ENCODE measurements at regions not wholly inside any gene's neighbourhood (a gene's known extent, or its start where the extent isn't known, plus 50 kb on each side); places are given as distances from the start of the nearest gene placed in this dataset.
"Not testable (repeated sequence)": the region's sequence is repeated elsewhere in the genome, so short reads cannot be mapped to it uniquely, and the experiment has no call there.

DNA sequence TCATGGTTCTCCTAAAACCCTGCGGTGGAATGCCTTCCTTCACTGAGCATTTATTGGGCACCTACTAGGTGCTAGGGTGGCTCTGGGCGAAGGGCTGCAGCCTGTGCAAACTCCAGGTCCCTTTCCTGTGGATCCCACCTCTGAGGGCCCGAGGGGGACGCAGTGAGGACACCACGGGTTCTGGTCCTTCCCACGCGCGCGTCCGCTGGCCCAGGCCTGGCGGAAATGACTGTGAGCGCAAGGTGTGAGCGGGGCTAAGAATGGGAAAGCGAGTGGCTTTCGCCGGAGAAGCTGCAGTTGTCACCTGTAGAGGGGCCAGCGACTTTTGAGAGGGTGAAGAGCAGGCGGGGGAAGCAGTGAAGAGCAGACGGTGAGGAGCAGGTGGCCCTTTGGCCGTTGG, 55.1 kb downstream of the PPIAL4A start:
- TF ChIP-seq FOXM1 (IDR thresholded peaks at IDR 0.05; ENCODE audit: borderline replicate concordance); L3MBTL2 (conservative IDR thresholded peaks at IDR 0.05); SP1 (IDR thresholded peaks at IDR 0.05); LEF1 (IDR thresholded peaks at IDR 0.05; ENCODE audit: borderline replicate concordance); ZNF384 (IDR thresholded peaks at IDR 0.05); ARNT (IDR thresholded peaks at IDR 0.05): not testable (repeated sequence)
- TF ChIP-seq, protein P1, sequence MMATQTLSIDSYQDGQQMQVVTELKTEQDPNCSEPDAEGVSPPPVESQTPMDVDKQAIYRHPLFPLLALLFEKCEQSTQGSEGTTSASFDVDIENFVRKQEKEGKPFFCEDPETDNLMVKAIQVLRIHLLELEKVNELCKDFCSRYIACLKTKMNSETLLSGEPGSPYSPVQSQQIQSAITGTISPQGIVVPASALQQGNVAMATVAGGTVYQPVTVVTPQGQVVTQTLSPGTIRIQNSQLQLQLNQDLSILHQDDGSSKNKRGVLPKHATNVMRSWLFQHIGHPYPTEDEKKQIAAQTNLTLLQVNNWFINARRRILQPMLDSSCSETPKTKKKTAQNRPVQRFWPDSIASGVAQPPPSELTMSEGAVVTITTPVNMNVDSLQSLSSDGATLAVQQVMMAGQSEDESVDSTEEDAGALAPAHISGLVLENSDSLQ (IDR thresholded peaks at IDR 0.05) = not testable (repeated sequence)

Measured in HEK293T (cell line).